ENCODE measurements at regions not wholly inside any gene's neighbourhood (a gene's known extent, or its start where the extent isn't known, plus 50 kb on each side); places are given as distances from the start of the nearest gene placed in this dataset.
A peak's percentile ranks its signal among the peaks of the same experiment; 100 is the strongest.
"Not testable (repeated sequence)": the region's sequence is repeated elsewhere in the genome, so short reads cannot be mapped to it uniquely, and the experiment has no call there.

DNA sequence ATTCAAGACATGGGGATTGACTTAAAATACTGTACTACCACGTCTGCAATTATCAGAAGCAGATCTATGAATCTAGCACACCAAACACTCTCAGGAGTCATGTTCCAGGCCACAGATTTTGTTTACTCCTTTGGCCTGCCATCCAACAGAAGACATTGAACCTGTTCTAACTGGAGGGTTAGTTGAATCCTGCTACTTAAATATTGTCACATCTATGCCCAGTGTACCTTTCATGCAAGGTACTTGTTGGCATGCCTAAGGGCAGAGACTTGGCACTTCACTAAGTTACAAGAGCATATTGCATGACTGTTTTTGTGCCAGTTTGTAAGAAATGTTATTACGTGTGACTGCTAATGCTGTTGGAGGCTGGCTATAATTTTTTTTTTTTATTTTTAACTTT is 126.9 kb upstream of the BCOR start:
- no peak for DNase-seq

DNA sequence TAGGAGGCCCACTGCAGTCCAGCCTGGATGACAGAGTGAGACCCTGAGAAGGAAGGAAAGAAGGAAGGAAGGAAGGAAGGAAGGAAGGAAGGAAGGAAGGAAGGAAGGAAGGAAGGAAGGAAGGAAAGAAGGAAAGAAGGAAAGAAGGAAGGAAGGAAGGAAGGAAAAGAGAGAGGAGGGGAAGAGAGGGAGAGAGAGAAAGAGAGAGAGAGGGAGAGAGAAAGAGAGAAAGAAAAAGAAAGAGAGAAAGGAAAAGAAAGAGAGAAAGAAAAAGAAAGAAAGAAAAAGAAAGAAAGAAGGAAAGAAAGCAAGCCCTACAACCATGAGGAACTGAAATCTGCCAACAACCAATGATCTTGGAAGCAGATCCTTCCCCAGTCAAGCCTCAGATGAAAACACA is 124.9 kb upstream of the BCOR start:
- DNase-seq, result not testable (repeated sequence)

GRCh38 chrX:40213092-40213491 is 115.3 kb upstream of the BCOR start:
- no peak for DNase-seq

- no peak for DNase-seq
Observed at GRCh38 chrX:40209951-40210617, 112.3 kb upstream of the BCOR start.

GRCh38 chrX:40207626-40208025 is 109.9 kb upstream of the BCOR start:
- peak; percentile 47 for DNase-seq

GRCh38 chrX:40205471-40205870 is 107.7 kb upstream of the BCOR start:
- DNase-seq, result no peak

- DNase-seq, result peak; percentile 3
Observed at GRCh38 chrX:40202456-40202855, 104.7 kb upstream of the BCOR start.

GRCh38 chrX:40201329-40201885 is 103.6 kb upstream of the BCOR start:
- peak; percentile 5 for DNase-seq

GRCh38 chrX:40199704-40200103 is 101.9 kb upstream of the BCOR start:
- no peak for DNase-seq

DNA sequence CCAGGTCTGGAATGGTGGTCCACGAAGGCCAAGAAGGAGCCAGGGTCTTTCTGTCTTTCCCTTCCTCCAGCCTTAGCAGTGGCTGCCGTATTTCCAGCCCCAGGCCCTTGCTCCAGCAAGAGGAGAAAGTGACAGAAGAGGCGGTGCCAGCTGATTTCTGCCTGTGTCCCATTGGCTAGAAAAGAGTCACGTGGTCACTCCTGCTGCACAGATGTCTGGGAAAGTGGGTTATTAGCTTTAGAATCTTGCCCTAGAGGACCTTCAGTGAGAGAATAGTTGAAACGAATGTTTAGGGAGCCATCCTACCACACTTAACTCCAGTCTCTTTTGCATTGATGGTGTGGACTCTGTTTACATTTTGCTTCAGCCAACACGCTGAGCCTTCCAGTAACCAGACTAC is 99.3 kb upstream of the BCOR start:
- no peak for DNase-seq

- no peak for DNase-seq
Observed at GRCh38 chrX:40195368-40195767, 97.6 kb upstream of the BCOR start.

GRCh38 chrX:40192196-40192595 is 94.4 kb upstream of the BCOR start:
- no peak for DNase-seq

- no peak for DNase-seq
Observed at GRCh38 chrX:40189637-40190036, 91.9 kb upstream of the BCOR start.

DNA sequence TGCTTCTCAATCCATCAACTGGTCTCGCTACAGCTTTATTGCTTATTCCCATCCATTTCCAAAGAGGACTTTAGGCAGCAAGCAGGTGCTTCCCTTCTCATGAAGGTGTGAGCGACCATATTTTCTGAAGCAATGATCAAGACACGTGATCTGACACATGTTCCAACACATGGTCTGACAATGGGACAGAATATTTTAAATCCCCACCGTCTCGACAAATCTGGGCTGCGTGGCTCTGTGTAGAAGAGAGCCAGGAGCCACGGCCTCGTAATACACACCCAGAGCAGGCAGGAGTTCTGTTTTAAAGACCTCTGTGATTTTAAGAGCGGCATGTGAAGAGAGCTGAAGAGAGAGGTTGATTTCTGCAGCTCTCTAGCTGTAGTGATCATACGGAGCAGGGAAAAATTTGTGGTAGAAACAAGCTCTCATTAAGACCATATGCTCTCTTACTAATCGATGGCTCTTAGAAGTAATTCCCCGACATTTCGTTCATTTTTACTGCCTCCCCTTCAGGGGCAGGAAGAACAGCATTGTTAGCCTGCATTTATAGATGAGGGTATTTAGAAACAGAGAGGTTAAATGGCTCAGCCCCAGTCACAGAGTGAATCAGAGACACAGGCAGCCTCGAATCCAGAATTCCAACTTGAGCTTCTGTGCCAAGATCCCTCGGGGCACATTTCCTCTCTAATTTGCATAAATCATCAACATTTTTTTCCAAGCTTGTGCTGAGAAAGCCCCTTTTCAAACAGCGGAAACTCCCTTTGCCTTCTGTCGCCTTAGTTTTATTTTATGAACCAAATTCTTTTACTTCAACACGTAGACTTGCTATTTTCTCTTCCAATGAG is 91.0 kb upstream of the BCOR start:
- DNase-seq, result no peak

DNA sequence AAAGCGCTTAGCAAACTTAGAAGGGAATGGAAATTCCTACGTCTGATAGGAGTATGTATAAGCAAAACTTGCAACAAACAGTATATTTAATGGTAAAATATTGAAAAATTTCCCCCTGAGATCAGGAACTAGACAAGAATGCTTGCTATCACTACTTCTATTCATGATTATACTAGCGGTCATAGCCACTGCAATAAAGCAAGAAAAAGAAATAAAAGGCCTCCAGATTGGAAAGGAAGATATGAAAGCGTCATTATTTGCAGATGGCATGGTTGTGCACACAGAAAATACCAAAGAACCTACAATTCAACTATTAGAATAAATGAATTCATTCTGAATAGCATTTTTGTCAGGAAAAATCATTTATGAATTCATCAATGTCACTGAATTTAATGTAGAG is 87.2 kb upstream of the BCOR start:
- no peak for DNase-seq

GRCh38 chrX:40182615-40183014 is 84.9 kb upstream of the BCOR start:
- no peak for DNase-seq

GRCh38 chrX:40182095-40182494 is 84.3 kb upstream of the BCOR start:
- no peak for DNase-seq

DNA sequence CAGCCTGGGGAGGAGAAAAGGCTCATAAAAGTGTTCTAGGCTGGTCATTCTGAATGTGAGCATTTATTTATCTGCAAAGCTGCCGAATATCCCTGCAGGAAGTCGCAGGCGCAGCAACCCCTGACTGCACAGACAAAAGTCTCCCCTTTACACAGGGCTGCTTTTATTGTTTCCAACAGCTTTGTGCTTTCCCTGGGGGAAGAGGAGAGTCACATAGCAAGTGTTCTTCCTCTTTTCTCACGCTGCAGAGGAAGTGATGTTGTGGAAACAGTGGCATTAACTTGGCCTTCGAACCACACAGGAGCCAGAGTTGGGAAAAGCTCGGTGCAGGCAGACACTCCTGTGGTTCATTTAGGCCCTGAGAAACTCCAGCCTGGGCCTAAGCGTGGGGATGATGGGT is 81.5 kb upstream of the BCOR start:
- no peak for DNase-seq

GRCh38 chrX:40177942-40178715 is 80.4 kb upstream of the BCOR start:
- DNase-seq, result no peak

DNA sequence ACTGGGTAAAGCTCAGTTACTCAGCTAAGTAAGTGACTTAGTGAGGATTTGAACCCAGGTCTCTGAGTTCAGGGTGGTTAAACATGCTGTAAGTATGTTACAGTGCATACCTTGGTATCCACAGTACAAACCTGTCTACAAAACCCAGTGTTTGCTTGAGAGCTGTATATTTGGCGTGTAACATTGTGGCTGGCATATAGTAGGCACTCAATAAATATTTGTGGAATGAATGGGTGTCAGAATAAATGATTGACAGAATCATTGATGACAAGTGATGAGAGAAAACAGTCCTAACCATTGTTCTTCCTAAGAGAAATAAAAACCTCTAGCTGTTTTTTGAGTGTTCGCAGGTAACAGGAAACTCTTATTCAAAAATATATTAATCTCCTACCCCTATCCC is 79.7 kb upstream of the BCOR start:
- DNase-seq, result no peak

DNA sequence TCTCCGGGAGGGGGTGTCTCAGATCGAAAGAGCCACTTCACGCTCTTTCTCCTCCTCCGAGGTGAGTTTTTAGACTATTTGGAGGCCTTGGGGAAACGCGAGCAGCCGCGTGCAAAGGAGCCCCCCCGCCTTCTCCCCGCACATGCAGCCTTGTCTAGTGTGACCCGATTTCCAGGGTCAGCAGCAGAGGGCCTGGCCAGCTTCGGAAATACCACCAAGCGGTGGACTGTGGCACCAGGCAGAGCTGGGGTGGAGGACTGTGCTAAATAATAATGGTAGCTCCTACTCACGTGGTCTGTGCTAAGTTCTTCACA is 79.3 kb upstream of the BCOR start:
- no peak for DNase-seq

GRCh38 chrX:40176351-40177116 is 78.8 kb upstream of the BCOR start:
- peak; percentile 81 for DNase-seq
